PC-3 (cell line): ENCODE measurements at regions not wholly inside any gene's neighbourhood (a gene's known extent, or its start where the extent isn't known, plus 50 kb on each side); places are given as distances from the start of the nearest gene placed in this dataset.

Experiments
- ATAC-seq: fragments of 200-7000 bp; cut with Tn5 transposase; 2 replicates; pipeline ENCODE4 v1.9.1; 2020; ENCODE audit warnings: mild to moderate bottlenecking, moderate library complexity
- BruUV-seq: library from RNA; stranded (reverse); fragments of 400-500 nt; replicated peaks from 2 replicates; lab custom pipeline; 2021; lab: Mats Ljungman, UMichigan
- CTCF ChIA-PET: fragments of 300-600 bp; sonication (Branson Sonifier 250); formaldehyde crosslinking; loops from one replicate; lab custom pipeline; 2022; ENCODE audit warnings: antibody characterized with exemption; lab: Charles Lee
- POLR2A ChIA-PET: fragments of 300-600 bp; sonication (Branson Sonifier 250); formaldehyde crosslinking; loops from one replicate; lab custom pipeline; 2022; ENCODE audit warnings: antibody characterized with exemption; ENCODE audit not compliant: unreplicated experiment; lab: Charles Lee
- DNase-seq: peaks from one replicate; pipeline ENCODE4 v3.0.0-alpha.2; 2015
- H2AFZ ChIP-seq: fragments of 300-600 bp; sonication (generic); 2 replicates; pipeline ENCODE4 v1.6.0; 2016; ENCODE audit warnings: antibody characterized with exemption, low read length
- H3F3A ChIP-seq: fragments of 300-600 bp; sonication (generic); one replicate; pipeline ENCODE4 v1.6.0; 2017; ENCODE audit warnings: antibody characterized with exemption, low read length, control low read depth, mild to moderate bottlenecking; ENCODE audit not compliant: unreplicated experiment
- H3K27ac ChIP-seq: fragments of 300-600 bp; sonication (generic); 2 replicates; pipeline ENCODE4 v1.5.1; 2016; ENCODE audit warnings: mild to moderate bottlenecking, low read length
- H3K27me3 ChIP-seq: fragments of 300-600 bp; sonication (generic); 2 replicates; pipeline ENCODE4 v1.6.1; 2016; ENCODE audit warnings: low read length, mixed read lengths
- H3K36me3 ChIP-seq: fragments of 300-600 bp; sonication (generic); 2 replicates; pipeline ENCODE4 v1.6.1; 2016; ENCODE audit warnings: low read depth, mixed run types, low read length, mixed read lengths
- H3K4me1 ChIP-seq: fragments of 300-600 bp; sonication (generic); 2 replicates; pipeline ENCODE4 v1.5.1; 2016; ENCODE audit warnings: low read length; ENCODE audit not compliant: insufficient read depth
- H3K4me2 ChIP-seq: fragments of 300-600 bp; sonication (generic); 2 replicates; pipeline ENCODE4 v1.6.0; 2016; ENCODE audit warnings: low read length
- H3K4me3 ChIP-seq: fragments of 300-600 bp; sonication (generic); 2 replicates; pipeline ENCODE4 v1.5.1; 2016; ENCODE audit warnings: mild to moderate bottlenecking, low read length, mixed read lengths
- H3K79me2 ChIP-seq: fragments of 300-600 bp; sonication (generic); 2 replicates; pipeline ENCODE4 v1.6.1; 2017; ENCODE audit warnings: low read length, mixed read lengths
- H3K9ac ChIP-seq: fragments of 300-600 bp; sonication (generic); 2 replicates; pipeline ENCODE4 v1.6.0; 2016; ENCODE audit warnings: mild to moderate bottlenecking, low read length
- H3K9me2 ChIP-seq: fragments of 300-600 bp; sonication (generic); replicated peaks from 2 replicates; pipeline ENCODE4 v1.6.1; 2016; ENCODE audit warnings: mixed run types, low read length, mixed read lengths
- H3K9me3 ChIP-seq: fragments of 300-600 bp; sonication (generic); 2 replicates; pipeline ENCODE4 v1.6.1; 2016; ENCODE audit warnings: low read length, mixed read lengths
- H4K20me1 ChIP-seq: fragments of 300-600 bp; sonication (generic); 2 replicates; pipeline ENCODE4 v1.6.1; 2016; ENCODE audit warnings: low read length, mixed read lengths
- EZH2 ChIP-seq: fragments of 300-600 bp; sonication (generic); IDR thresholded peaks from one replicate; pipeline ENCODE4 v1.6.1; 2017; ENCODE audit warnings: antibody characterized with exemption, mild to moderate bottlenecking, low read length; ENCODE audit not compliant: unreplicated experiment
- EZH2phosphoT487 ChIP-seq: fragments of 300-600 bp; sonication (generic); IDR thresholded peaks from 2 replicates; pipeline ENCODE4 v1.6.1; 2018; ENCODE audit warnings: mild to moderate bottlenecking, antibody characterized with exemption, low read length, borderline replicate concordance
- intact Hi-C: fragments of 100-400 bp; cut with micrococcal nuclease; formaldehyde crosslinking; loops from 2 replicates; pipeline ENCODE4 v1.9.0; 2023
- TF ChIP-seq, protein P1 (sequence below): fragments of 300-600 bp; sonication (generic); conservative IDR thresholded peaks from 2 replicates; pipeline ENCODE4 v1.5.1; 2017; ENCODE audit warnings: antibody characterized with exemption, low read depth, mild to moderate bottlenecking, low read length

DNA sequence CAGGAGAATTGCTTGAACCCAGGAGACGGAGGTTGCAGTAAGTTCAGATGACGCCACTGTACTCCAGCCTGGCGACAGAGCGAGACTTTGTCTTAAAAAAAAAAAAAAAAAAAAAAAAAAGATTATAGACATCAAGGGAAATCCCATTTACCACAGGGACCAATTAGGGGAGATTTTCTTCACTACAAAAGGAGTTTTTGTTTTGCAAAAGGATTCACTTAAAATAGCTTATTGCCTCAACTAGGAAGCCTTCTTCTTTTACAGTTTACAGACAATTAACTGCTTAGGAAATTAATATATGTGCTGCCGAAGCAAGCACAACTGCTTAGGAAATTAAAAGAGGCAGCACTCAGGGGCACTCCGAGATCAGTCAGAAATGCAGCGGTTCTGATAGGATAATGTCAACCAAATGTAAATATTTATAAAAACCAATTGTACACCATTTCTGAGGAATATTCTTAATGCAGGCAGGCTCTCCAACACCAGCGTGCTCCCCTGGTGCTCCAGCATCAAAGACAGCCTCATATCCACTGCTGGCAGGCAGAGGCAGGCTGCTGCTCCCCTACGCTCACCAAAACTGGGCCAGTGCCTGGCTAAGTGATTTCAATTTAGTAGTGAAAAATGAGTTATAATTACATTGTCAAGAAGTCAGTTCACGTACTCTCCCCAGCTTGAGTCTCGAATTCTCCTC, 107.9 kb upstream of the RAB4A start:
- no peak overlapping the region for H3K4me3 ChIP-seq
- no peaks in the 10 kb centered on the region for H3K36me3 ChIP-seq
- no peak for TF ChIP-seq EZH2
- no peak for TF ChIP-seq EZH2phosphoT487
- TF ChIP-seq, protein P1, sequence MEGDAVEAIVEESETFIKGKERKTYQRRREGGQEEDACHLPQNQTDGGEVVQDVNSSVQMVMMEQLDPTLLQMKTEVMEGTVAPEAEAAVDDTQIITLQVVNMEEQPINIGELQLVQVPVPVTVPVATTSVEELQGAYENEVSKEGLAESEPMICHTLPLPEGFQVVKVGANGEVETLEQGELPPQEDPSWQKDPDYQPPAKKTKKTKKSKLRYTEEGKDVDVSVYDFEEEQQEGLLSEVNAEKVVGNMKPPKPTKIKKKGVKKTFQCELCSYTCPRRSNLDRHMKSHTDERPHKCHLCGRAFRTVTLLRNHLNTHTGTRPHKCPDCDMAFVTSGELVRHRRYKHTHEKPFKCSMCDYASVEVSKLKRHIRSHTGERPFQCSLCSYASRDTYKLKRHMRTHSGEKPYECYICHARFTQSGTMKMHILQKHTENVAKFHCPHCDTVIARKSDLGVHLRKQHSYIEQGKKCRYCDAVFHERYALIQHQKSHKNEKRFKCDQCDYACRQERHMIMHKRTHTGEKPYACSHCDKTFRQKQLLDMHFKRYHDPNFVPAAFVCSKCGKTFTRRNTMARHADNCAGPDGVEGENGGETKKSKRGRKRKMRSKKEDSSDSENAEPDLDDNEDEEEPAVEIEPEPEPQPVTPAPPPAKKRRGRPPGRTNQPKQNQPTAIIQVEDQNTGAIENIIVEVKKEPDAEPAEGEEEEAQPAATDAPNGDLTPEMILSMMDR: no peak
- H3K9me2 ChIP-seq: no peaks in the 10 kb centered on the region
- H3K4me2 ChIP-seq: no peak overlapping the region
- no peak overlapping the region for H3K9ac ChIP-seq
- H2AFZ ChIP-seq: no peak overlapping the region
- ChIA-PET POLR2A (no interaction called here), CTCF (no interaction called here)
- BruUV-seq: no TSS peak
- H3K79me2 ChIP-seq: no peaks in the 10 kb centered on the region
- peaks cover 62% of the 10 kb centered on the region for H3K27me3 ChIP-seq
- DNase-seq (no peak), ATAC-seq (no peak)
- H4K20me1 ChIP-seq: no peaks in the 10 kb centered on the region
- H3K27ac ChIP-seq: no peak overlapping the region
- H3F3A ChIP-seq: no peaks in the 10 kb centered on the region
- intact Hi-C loops: no loop called here
- H3K4me1 ChIP-seq: no peaks in the 10 kb centered on the region
- no peaks in the 10 kb centered on the region for H3K9me3 ChIP-seq

DNA sequence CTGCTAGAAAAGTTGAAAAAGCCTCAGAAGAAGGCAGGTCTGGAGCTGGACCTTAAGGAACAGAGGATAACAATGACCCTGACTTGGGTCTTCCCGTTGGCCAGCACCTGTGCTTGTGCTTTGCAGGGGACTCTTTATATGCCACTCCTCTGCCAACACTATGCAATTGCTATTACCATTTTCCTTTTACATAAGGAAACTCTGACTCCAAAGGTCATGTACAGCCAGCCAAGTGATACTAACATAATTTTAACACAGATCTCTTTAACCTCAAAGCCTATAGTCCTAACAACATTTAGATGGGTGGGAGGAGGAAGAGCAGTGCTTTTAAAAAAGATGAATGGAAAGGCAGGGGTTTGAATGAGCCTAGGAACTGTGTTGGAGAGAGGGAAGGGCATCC, 106.6 kb upstream of the RAB4A start:
- Histone ChIP-seq H3K79me2 (no peaks in the 10 kb centered on the region), H3K9ac (no peak overlapping the region), H3K4me2 (no peak overlapping the region), H3K4me3 (no peak overlapping the region), H3K9me3 (no peaks in the 10 kb centered on the region), H2AFZ (no peak overlapping the region), H3K4me1 (no peaks in the 10 kb centered on the region), H3K9me2 (no peaks in the 10 kb centered on the region), H3F3A (no peaks in the 10 kb centered on the region), H4K20me1 (no peaks in the 10 kb centered on the region), H3K36me3 (no peaks in the 10 kb centered on the region), H3K27ac (no peak overlapping the region), H3K27me3 (peaks cover 65% of the 10 kb centered on the region)
- intact Hi-C loops: no loop called here
- TF ChIP-seq EZH2 (no peak), EZH2phosphoT487 (no peak)
- TF ChIP-seq, protein P1: no peak
- POLR2A ChIA-PET: no interaction called here
- ATAC-seq (no peak), DNase-seq (no peak)
- CTCF ChIA-PET: no interaction called here
- no TSS peak for BruUV-seq

DNA sequence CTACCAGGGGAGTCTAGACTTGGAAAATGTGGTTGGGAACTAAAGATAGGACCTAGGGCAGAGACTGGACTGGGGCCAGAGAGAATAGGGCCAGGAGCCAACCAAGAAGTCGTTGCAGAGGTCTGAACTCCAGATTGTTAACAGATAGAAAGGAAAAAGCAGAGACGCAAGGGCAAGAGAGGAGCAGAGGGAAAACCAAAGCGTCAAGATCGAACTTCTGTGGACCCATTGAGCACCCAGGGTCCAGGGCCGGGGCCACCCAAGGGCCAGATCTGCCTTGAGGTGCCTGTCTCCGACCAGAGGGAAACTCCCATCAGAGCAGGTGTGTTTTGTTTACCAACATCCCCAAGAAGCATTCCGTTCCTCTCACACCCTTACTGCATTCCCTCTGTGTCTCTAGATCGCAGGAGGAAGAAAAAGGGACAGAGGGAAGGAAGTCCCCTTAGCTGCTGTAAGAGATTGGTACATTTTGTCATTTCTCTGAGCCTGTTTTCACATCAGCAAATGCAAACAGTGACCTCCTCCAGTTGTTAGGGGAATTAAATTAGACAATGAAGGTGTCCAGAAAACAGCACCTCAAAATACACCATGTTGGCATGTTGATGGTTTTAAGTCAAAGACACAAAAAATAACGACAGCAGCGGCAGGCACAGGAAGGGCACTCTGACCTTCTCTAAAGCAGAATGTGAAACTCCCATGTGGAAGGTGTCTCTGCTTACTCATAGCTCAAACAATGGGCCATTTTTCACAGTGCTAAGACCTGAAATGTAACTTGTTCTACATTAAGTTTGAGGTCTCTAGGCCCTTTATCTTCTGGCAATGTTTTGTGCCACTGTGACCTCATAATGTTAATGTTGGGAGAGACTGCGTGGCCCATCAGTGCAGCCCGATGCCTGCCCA, 105.8 kb upstream of the RAB4A start:
- no peak for TF ChIP-seq EZH2
- TF ChIP-seq, protein P1: no peak
- no peak for TF ChIP-seq EZH2phosphoT487
- Histone ChIP-seq H4K20me1 (no peaks in the 10 kb centered on the region), H3K4me1 (no peaks in the 10 kb centered on the region), H3K36me3 (no peaks in the 10 kb centered on the region), H3K27me3 (peaks cover 68% of the 10 kb centered on the region), H3F3A (no peaks in the 10 kb centered on the region), H3K4me2 (no peak overlapping the region), H3K79me2 (no peaks in the 10 kb centered on the region), H3K9ac (no peak overlapping the region), H3K9me3 (no peaks in the 10 kb centered on the region), H3K9me2 (no peaks in the 10 kb centered on the region), H3K4me3 (no peak overlapping the region), H3K27ac (no peak overlapping the region), H2AFZ (no peak overlapping the region)
- ChIA-PET POLR2A (no interaction called here), CTCF (no interaction called here)
- no TSS peak for BruUV-seq
- ATAC-seq (peak; percentile 31; the same call in 1 of the 2 replicates), DNase-seq (peak; percentile 30)
- intact Hi-C loops: no loop called here
